ENCODE measurements at regions not wholly inside any gene's neighbourhood (a gene's known extent, or its start where the extent isn't known, plus 50 kb on each side); places are given as distances from the start of the nearest gene placed in this dataset.

- no peak overlapping the region for H3K4me2 ChIP-seq (ENCODE audit: low read depth, low read length, poor library complexity, severe bottlenecking)
- H3K4me3 ChIP-seq (ENCODE audit: insufficient read depth, low read length, poor library complexity, severe bottlenecking): no peak overlapping the region
- H3K79me2 ChIP-seq (ENCODE audit: insufficient read depth, low read length): no peaks in the 10 kb centered on the region
- H3K27me3 ChIP-seq (ENCODE audit: low read length): no peaks in the 10 kb centered on the region; the same call in 1 of the 2 replicates
- no peak overlapping the region for H2AFZ ChIP-seq (ENCODE audit: low read depth, low read length, severe bottlenecking)
- H4K20me1 ChIP-seq (ENCODE audit: low read depth, low read length): no peaks in the 10 kb centered on the region
- H3K36me3 ChIP-seq (ENCODE audit: low read length): no peaks in the 10 kb centered on the region
- H3K9me2 ChIP-seq (replicated peaks; ENCODE audit: insufficient read depth, low read length): no peaks in the 10 kb centered on the region
- H3F3A ChIP-seq (ENCODE audit: insufficient read depth): no peaks in the 10 kb centered on the region
- TF ChIP-seq EZH2phosphoT487 (conservative IDR thresholded peaks at IDR 0.05; ENCODE audit: low read length) (no peak), CTCF (IDR thresholded peaks at IDR 0.05; ENCODE audit: insufficient read depth, low read length, poor library complexity, severe bottlenecking) (no peak)
- H3K9me3 ChIP-seq (ENCODE audit: insufficient read depth, low read length): no peaks in the 10 kb centered on the region
- no peak overlapping the region for H3K9ac ChIP-seq (ENCODE audit: low read length)
- no peak overlapping the region for H3K27ac ChIP-seq (ENCODE audit: low read depth, low read length)
Observed at GRCh38 chr2:128558441-128558840, 239.8 kb upstream of the HS6ST1 start.

- no peak overlapping the region for H3K27ac ChIP-seq (ENCODE audit: low read depth, low read length)
- no peaks in the 10 kb centered on the region for H3K36me3 ChIP-seq (ENCODE audit: low read length)
- H3K27me3 ChIP-seq (ENCODE audit: low read length): no peaks in the 10 kb centered on the region; the same call in 1 of the 2 replicates
- H3K9ac ChIP-seq (ENCODE audit: low read length): no peak overlapping the region
- H4K20me1 ChIP-seq (ENCODE audit: low read depth, low read length): no peaks in the 10 kb centered on the region
- H3F3A ChIP-seq (ENCODE audit: insufficient read depth): no peaks in the 10 kb centered on the region
- TF ChIP-seq CTCF (IDR thresholded peaks at IDR 0.05; ENCODE audit: insufficient read depth, low read length, poor library complexity, severe bottlenecking): no peak
- H3K4me3 ChIP-seq (ENCODE audit: insufficient read depth, low read length, poor library complexity, severe bottlenecking): no peak overlapping the region
- H3K79me2 ChIP-seq (ENCODE audit: insufficient read depth, low read length): no peaks in the 10 kb centered on the region
- H2AFZ ChIP-seq (ENCODE audit: low read depth, low read length, severe bottlenecking): no peak overlapping the region
- no peaks in the 10 kb centered on the region for H3K9me2 ChIP-seq (replicated peaks; ENCODE audit: insufficient read depth, low read length)
- H3K4me2 ChIP-seq (ENCODE audit: low read depth, low read length, poor library complexity, severe bottlenecking): no peak overlapping the region
- H3K9me3 ChIP-seq (ENCODE audit: insufficient read depth, low read length): no peaks in the 10 kb centered on the region
Observed at GRCh38 chr2:128558895-128559532, 240.3 kb upstream of the HS6ST1 start.

- Histone ChIP-seq H4K20me1 (ENCODE audit: low read depth, low read length) (no peaks in the 10 kb centered on the region), H3K9ac (ENCODE audit: low read length) (no peak overlapping the region), H3K27me3 (ENCODE audit: low read length) (no peaks in the 10 kb centered on the region; the same call in 1 of the 2 replicates)
Observed at GRCh38 chr2:128559533-128560515, 241.2 kb upstream of the HS6ST1 start.

More at GRCh38 chr2:128559533-128560515, 241.2 kb upstream of the HS6ST1 start:
- no peak overlapping the region for H3K4me3 ChIP-seq (ENCODE audit: insufficient read depth, low read length, poor library complexity, severe bottlenecking)
- H3K36me3 ChIP-seq (ENCODE audit: low read length): no peaks in the 10 kb centered on the region
- H3K27ac ChIP-seq (ENCODE audit: low read depth, low read length): no peak overlapping the region
- H3K9me3 ChIP-seq (ENCODE audit: insufficient read depth, low read length): no peaks in the 10 kb centered on the region
- no peaks in the 10 kb centered on the region for H3K79me2 ChIP-seq (ENCODE audit: insufficient read depth, low read length)
- no peak overlapping the region for H3K4me2 ChIP-seq (ENCODE audit: low read depth, low read length, poor library complexity, severe bottlenecking)
- H2AFZ ChIP-seq (ENCODE audit: low read depth, low read length, severe bottlenecking): no peak overlapping the region
- H3F3A ChIP-seq (ENCODE audit: insufficient read depth): no peaks in the 10 kb centered on the region
- no peaks in the 10 kb centered on the region for H3K9me2 ChIP-seq (replicated peaks; ENCODE audit: insufficient read depth, low read length)
- TF ChIP-seq EZH2phosphoT487 (conservative IDR thresholded peaks at IDR 0.05; ENCODE audit: low read length) (no peak), CTCF (IDR thresholded peaks at IDR 0.05; ENCODE audit: insufficient read depth, low read length, poor library complexity, severe bottlenecking) (no peak)
